ENCODE measurements at regions not wholly inside any gene's neighbourhood (a gene's known extent, or its start where the extent isn't known, plus 50 kb on each side); places are given as distances from the start of the nearest gene placed in this dataset.

DNA sequence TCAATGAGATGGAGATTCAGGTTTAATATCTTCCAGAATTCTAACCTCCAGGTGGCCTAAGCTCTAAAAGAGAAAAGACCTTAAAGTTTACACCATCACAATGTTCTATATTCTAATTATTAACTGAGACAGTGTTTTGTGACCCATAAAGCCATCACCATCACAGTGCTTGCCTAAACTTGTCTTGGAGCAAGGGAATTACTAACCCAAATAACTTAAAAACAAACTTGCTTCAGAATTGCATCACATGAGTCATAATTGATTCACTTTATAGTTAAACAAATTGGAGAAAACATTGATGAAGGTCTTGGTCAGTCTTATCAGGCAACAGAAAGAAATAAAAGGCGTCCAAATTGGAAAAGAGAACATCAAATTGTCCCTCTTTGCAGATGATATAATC, 54.5 kb upstream of the ALG10 start:
- RAD21 ChIA-PET (ENCODE audit: low non-redundant PET in 1 of 2, low total read pairs in 2 of 2, uncharacterized antibody in 2 of 2, unreplicated experiment in 2 of 2) = no interaction called here
- no peaks in the 10 kb centered on the region for H3K4me1 ChIP-seq (ENCODE audit: control insufficient read depth in 1 of 2, insufficient read depth in 2 of 2, low read length in 2 of 2)
- H3K27ac ChIP-seq (ENCODE audit: low read depth, low read length) = no peak overlapping the region
- POLR2A ChIA-PET = no interaction called here
- ATAC-seq (no peak), DNase-seq (ENCODE audit: low read depth, low spot score) (no peak)
- H3K4me2 ChIP-seq (ENCODE audit: low read length) = no peak overlapping the region
- no peaks in the 10 kb centered on the region for H3K36me3 ChIP-seq (ENCODE audit: control insufficient read depth in 1 of 2, insufficient read depth in 2 of 2, low read length in 2 of 2)
- no peak overlapping the region for H3K4me3 ChIP-seq (replicated peaks in 1 of 2; ENCODE audit: low read depth in 1 of 2, low read length in 2 of 2)
- H3K9me3 ChIP-seq (ENCODE audit: control insufficient read depth in 1 of 2, insufficient read depth in 1 of 2, low read depth in 1 of 2, low read length in 2 of 2) = no peaks in the 10 kb centered on the region; a peak in 1 of 4 replicates
- TF ChIP-seq POLR2A (IDR thresholded peaks at IDR 0.05; ENCODE audit: borderline replicate concordance, extremely low read depth, insufficient read depth, insufficient read length) (no peak), POLR2AphosphoS5 (IDR thresholded peaks at IDR 0.05; ENCODE audit: low read depth, low read length) (no peak), ELF1 (IDR thresholded peaks at IDR 0.05; ENCODE audit: borderline replicate concordance, low read depth) (no peak), EGR1 (IDR thresholded peaks at IDR 0.05; ENCODE audit: low read depth) (no peak), JUND (IDR thresholded peaks at IDR 0.05) (no peak), SRF (IDR thresholded peaks at IDR 0.05; ENCODE audit: low read depth) (no peak), TCF7L2 (IDR thresholded peaks at IDR 0.05; ENCODE audit: borderline replicate concordance, extremely low read depth, insufficient read depth, insufficient read length) (no peak), EZH2 (IDR thresholded peaks at IDR 0.05) (no peak), CBX3 (IDR thresholded peaks at IDR 0.05; ENCODE audit: low read depth) (no peak), RAD21 (IDR thresholded peaks at IDR 0.05; ENCODE audit: low read depth) (no peak), EZH2phosphoT487 (IDR thresholded peaks at IDR 0.05; ENCODE audit: borderline replicate concordance) (no peak), SP1 (IDR thresholded peaks at IDR 0.05; ENCODE audit: low read depth) (no peak), YY1 (IDR thresholded peaks at IDR 0.05; ENCODE audit: extremely low read depth, insufficient replicate concordance, low read depth, low read length) (no peak), SIN3A (IDR thresholded peaks at IDR 0.05; ENCODE audit: low read depth) (no peak)
- TF ChIP-seq, protein P1, sequence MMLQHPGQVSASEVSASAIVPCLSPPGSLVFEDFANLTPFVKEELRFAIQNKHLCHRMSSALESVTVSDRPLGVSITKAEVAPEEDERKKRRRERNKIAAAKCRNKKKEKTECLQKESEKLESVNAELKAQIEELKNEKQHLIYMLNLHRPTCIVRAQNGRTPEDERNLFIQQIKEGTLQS (IDR thresholded peaks at IDR 0.05) = no peak
- TF ChIP-seq, protein P2, sequence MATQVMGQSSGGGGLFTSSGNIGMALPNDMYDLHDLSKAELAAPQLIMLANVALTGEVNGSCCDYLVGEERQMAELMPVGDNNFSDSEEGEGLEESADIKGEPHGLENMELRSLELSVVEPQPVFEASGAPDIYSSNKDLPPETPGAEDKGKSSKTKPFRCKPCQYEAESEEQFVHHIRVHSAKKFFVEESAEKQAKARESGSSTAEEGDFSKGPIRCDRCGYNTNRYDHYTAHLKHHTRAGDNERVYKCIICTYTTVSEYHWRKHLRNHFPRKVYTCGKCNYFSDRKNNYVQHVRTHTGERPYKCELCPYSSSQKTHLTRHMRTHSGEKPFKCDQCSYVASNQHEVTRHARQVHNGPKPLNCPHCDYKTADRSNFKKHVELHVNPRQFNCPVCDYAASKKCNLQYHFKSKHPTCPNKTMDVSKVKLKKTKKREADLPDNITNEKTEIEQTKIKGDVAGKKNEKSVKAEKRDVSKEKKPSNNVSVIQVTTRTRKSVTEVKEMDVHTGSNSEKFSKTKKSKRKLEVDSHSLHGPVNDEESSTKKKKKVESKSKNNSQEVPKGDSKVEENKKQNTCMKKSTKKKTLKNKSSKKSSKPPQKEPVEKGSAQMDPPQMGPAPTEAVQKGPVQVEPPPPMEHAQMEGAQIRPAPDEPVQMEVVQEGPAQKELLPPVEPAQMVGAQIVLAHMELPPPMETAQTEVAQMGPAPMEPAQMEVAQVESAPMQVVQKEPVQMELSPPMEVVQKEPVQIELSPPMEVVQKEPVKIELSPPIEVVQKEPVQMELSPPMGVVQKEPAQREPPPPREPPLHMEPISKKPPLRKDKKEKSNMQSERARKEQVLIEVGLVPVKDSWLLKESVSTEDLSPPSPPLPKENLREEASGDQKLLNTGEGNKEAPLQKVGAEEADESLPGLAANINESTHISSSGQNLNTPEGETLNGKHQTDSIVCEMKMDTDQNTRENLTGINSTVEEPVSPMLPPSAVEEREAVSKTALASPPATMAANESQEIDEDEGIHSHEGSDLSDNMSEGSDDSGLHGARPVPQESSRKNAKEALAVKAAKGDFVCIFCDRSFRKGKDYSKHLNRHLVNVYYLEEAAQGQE (IDR thresholded peaks at IDR 0.05; ENCODE audit: low read depth) = no peak
- TF ChIP-seq, protein P3, sequence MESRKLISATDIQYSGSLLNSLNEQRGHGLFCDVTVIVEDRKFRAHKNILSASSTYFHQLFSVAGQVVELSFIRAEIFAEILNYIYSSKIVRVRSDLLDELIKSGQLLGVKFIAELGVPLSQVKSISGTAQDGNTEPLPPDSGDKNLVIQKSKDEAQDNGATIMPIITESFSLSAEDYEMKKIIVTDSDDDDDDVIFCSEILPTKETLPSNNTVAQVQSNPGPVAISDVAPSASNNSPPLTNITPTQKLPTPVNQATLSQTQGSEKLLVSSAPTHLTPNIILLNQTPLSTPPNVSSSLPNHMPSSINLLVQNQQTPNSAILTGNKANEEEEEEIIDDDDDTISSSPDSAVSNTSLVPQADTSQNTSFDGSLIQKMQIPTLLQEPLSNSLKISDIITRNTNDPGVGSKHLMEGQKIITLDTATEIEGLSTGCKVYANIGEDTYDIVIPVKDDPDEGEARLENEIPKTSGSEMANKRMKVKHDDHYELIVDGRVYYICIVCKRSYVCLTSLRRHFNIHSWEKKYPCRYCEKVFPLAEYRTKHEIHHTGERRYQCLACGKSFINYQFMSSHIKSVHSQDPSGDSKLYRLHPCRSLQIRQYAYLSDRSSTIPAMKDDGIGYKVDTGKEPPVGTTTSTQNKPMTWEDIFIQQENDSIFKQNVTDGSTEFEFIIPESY (IDR thresholded peaks at IDR 0.05; ENCODE audit: extremely low read depth, insufficient replicate concordance, low read length) = no peak
- TF ChIP-seq, protein P4, sequence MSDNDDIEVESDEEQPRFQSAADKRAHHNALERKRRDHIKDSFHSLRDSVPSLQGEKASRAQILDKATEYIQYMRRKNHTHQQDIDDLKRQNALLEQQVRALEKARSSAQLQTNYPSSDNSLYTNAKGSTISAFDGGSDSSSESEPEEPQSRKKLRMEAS (IDR thresholded peaks at IDR 0.05) = no peak
- TF ChIP-seq, protein P5, sequence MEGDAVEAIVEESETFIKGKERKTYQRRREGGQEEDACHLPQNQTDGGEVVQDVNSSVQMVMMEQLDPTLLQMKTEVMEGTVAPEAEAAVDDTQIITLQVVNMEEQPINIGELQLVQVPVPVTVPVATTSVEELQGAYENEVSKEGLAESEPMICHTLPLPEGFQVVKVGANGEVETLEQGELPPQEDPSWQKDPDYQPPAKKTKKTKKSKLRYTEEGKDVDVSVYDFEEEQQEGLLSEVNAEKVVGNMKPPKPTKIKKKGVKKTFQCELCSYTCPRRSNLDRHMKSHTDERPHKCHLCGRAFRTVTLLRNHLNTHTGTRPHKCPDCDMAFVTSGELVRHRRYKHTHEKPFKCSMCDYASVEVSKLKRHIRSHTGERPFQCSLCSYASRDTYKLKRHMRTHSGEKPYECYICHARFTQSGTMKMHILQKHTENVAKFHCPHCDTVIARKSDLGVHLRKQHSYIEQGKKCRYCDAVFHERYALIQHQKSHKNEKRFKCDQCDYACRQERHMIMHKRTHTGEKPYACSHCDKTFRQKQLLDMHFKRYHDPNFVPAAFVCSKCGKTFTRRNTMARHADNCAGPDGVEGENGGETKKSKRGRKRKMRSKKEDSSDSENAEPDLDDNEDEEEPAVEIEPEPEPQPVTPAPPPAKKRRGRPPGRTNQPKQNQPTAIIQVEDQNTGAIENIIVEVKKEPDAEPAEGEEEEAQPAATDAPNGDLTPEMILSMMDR (IDR thresholded peaks at IDR 0.05 in 2 of 3, conservative IDR thresholded peaks at IDR 0.05 in 1 of 3; ENCODE audit: borderline replicate concordance in 1 of 3, insufficient read depth in 1 of 3, low read depth in 2 of 3, low read length in 2 of 3) = no peak
- no peak overlapping the region for H3K9ac ChIP-seq (ENCODE audit: low read length)
- no peaks in the 10 kb centered on the region for H3K9me2 ChIP-seq (ENCODE audit: insufficient read depth)
- CTCF ChIA-PET = no interaction called here
- no peaks in the 10 kb centered on the region for H3K79me2 ChIP-seq (ENCODE audit: insufficient read depth, low read length)
- intact Hi-C loops (cut with micrococcal nuclease) = no loop called here
- no TSS peak for BruUV-seq (replicated peaks)
- no peaks in the 10 kb centered on the region for H4K20me1 ChIP-seq (ENCODE audit: insufficient read depth)
- H3K27me3 ChIP-seq (ENCODE audit: insufficient read depth, low read length) = no peaks in the 10 kb centered on the region
- no peak overlapping the region for H2AFZ ChIP-seq (ENCODE audit: low read depth, low read length, poor library complexity, severe bottlenecking)

All from HCT116 (cell line).